NB4 (cell line): ENCODE measurements at regions not wholly inside any gene's neighbourhood (a gene's known extent, or its start where the extent isn't known, plus 50 kb on each side); places are given as distances from the start of the nearest gene placed in this dataset.

Source experiments
- MYC ChIP-seq: IDR thresholded peaks from 2 replicates; pipeline ENCODE4 v1.6.1; 2011; ENCODE audit warnings: low read depth, low read length
- POLR2A ChIP-seq: IDR thresholded peaks from 2 replicates; pipeline ENCODE4 v1.6.1; 2011; ENCODE audit warnings: mild to moderate bottlenecking; ENCODE audit not compliant: insufficient read length; ENCODE audit errors: extremely low read depth
- TF ChIP-seq, protein P1 (sequence below): IDR thresholded peaks from one replicate; pipeline ENCODE4 v1.5.1; 2012; ENCODE audit warnings: low read depth, low read length
- TF ChIP-seq, protein P2 (sequence below): IDR thresholded peaks from 2 replicates; pipeline ENCODE4 v1.6.1; 2011; ENCODE audit warnings: low read depth, low read length

DNA sequence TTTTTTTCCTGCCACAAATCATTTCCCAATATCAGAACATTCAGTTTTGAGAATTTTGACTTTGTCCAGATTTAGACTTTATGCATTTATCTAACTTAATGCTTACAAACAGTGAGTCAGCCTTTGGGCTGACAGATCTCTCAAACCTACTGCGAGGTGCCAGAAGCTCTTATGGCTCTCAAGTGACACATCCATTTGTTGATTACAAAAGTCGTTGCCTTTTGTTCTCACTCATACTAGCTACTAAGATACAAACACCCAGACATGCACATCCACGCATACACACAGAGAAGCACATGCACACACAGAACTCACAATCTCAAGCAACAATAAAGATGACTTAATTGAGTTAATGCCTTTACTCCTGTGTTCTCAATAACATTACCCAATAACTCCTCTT lies 1147.5 kb downstream of the DIAPH3 start:
- TF ChIP-seq, protein P1, sequence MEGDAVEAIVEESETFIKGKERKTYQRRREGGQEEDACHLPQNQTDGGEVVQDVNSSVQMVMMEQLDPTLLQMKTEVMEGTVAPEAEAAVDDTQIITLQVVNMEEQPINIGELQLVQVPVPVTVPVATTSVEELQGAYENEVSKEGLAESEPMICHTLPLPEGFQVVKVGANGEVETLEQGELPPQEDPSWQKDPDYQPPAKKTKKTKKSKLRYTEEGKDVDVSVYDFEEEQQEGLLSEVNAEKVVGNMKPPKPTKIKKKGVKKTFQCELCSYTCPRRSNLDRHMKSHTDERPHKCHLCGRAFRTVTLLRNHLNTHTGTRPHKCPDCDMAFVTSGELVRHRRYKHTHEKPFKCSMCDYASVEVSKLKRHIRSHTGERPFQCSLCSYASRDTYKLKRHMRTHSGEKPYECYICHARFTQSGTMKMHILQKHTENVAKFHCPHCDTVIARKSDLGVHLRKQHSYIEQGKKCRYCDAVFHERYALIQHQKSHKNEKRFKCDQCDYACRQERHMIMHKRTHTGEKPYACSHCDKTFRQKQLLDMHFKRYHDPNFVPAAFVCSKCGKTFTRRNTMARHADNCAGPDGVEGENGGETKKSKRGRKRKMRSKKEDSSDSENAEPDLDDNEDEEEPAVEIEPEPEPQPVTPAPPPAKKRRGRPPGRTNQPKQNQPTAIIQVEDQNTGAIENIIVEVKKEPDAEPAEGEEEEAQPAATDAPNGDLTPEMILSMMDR, result no peak
- TF ChIP-seq, protein P2, sequence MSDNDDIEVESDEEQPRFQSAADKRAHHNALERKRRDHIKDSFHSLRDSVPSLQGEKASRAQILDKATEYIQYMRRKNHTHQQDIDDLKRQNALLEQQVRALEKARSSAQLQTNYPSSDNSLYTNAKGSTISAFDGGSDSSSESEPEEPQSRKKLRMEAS, result no peak
- TF ChIP-seq POLR2A (no peak), MYC (no peak)
